ENCODE measurements at regions not wholly inside any gene's neighbourhood (a gene's known extent, or its start where the extent isn't known, plus 50 kb on each side); places are given as distances from the start of the nearest gene placed in this dataset.

GRCh38 chr6:126743076-126743475, 375.4 kb upstream of the RSPO3 start:
- no peak for TF ChIP-seq CTCF (IDR thresholded peaks at IDR 0.05; ENCODE audit: low read depth, low read length, missing control alignments)
- DNase-seq (ENCODE audit: low read depth) = no peak

GRCh38 chr6:126747728-126748540, 370.5 kb upstream of the RSPO3 start:
- TF ChIP-seq CTCF (IDR thresholded peaks at IDR 0.05; ENCODE audit: low read depth, low read length, missing control alignments) = no peak
- DNase-seq (ENCODE audit: low read depth) = no peak
- no peak overlapping the region for H3K4me3 ChIP-seq (ENCODE audit: low read depth, low read length)

More at GRCh38 chr6:126743076-126743475, 375.4 kb upstream of the RSPO3 start:
- no peak overlapping the region for H3K4me3 ChIP-seq (ENCODE audit: low read depth, low read length)

- H3K4me3 ChIP-seq (ENCODE audit: low read depth, low read length) = no peak overlapping the region
- TF ChIP-seq CTCF (IDR thresholded peaks at IDR 0.05; ENCODE audit: low read depth, low read length, missing control alignments) = no peak
- DNase-seq (ENCODE audit: low read depth) = no peak
These were observed 364.9 kb upstream of the RSPO3 start for GRCh38 chr6:126753606-126754005.

GRCh38 chr6:126761854-126762253, 356.6 kb upstream of the RSPO3 start:
- no peak for DNase-seq (ENCODE audit: low read depth)
- no peak for TF ChIP-seq CTCF (IDR thresholded peaks at IDR 0.05; ENCODE audit: low read depth, low read length, missing control alignments)
- no peak overlapping the region for H3K4me3 ChIP-seq (ENCODE audit: low read depth, low read length)

- no peak for DNase-seq (ENCODE audit: low read depth)
- no peak for TF ChIP-seq CTCF (IDR thresholded peaks at IDR 0.05; ENCODE audit: low read depth, low read length, missing control alignments)
- H3K4me3 ChIP-seq (ENCODE audit: low read depth, low read length) = no peak overlapping the region
These were observed 354.4 kb upstream of the RSPO3 start for GRCh38 chr6:126764104-126764503.

GRCh38 chr6:126764671-126765070, 353.8 kb upstream of the RSPO3 start:
- no peak overlapping the region for H3K4me3 ChIP-seq (ENCODE audit: low read depth, low read length)
- TF ChIP-seq CTCF (IDR thresholded peaks at IDR 0.05; ENCODE audit: low read depth, low read length, missing control alignments) = no peak
- DNase-seq (ENCODE audit: low read depth) = no peak

- TF ChIP-seq CTCF (IDR thresholded peaks at IDR 0.05; ENCODE audit: low read depth, low read length, missing control alignments) = no peak
- DNase-seq (ENCODE audit: low read depth) = no peak
- H3K4me3 ChIP-seq (ENCODE audit: low read depth, low read length) = no peak overlapping the region
These were observed 351.7 kb upstream of the RSPO3 start for GRCh38 chr6:126766820-126767219.

Data from GM12864 (cell line).